ENCODE measurements at regions not wholly inside any gene's neighbourhood (a gene's known extent, or its start where the extent isn't known, plus 50 kb on each side); places are given as distances from the start of the nearest gene placed in this dataset.

DNA sequence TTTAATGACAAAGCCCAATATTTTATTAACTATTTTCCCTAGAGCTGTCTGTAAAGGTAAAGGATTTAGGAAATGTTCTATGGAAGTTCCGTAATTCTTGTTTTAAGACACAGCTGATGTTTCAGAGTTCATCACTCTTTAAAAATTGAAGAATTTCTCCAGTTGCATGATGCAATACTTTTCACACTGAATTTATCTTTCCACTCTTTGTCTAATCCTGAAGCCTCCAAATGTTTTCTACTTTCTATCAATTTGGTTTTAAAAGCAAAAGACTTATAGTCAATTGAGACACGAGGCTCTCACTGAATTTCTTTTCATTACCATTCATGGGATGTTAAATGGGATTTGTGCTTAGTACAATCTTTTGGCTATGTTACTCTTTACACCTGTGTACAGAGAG, 223.2 kb downstream of the TDRD15 start:
- DNase-seq (ENCODE audit: insufficient read length, low spot score) (no peak), FAIRE-seq (no peak)

DNA sequence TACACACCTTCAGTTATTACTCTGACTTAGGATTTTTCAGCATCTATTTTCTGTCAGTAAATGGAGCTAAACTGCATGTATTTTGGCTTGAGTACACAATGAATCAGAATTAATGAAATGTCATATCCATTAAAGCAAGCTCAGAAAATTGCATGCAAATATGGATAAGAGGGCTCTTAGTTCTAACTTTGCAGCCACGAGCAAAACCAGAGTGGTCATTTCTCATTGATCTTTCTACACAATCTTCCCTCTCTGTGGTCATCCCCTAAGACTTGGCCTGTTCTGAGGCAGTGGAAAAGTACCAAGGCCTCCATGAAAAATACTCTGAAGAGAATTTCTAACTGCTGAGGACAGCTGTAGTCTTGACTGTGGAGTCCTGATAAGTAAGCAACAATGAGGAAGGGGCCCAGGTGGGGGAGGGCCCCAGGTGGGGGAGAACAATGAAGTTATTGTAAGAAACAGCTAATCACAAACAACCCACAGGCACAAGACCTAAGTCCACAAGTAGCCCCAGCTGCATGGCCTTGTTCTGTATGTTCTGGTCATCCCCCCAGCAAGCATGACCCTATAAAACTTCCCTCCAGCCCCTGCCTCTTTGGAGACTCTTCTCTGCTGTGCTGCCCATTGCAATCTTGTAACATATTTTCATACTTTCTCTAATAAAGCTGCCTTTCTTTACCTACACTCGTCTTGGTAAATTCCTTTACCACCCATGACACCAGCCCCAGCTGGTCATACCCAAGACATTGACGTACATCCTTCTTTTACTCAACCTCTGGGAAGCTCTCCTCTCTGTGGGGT, 230.3 kb downstream of the TDRD15 start:
- FAIRE-seq, result no peak
- DNase-seq (ENCODE audit: insufficient read length, low spot score), result no peak
- no peak for TF ChIP-seq SPI1 (IDR thresholded peaks at IDR 0.05; ENCODE audit: low read depth, low read length)
- TF ChIP-seq PAX5 (IDR thresholded peaks at IDR 0.05; ENCODE audit: insufficient read depth, low read length, severe bottlenecking), result no peak

More for the DNA sequence above, 223.2 kb downstream of the TDRD15 start:
- TF ChIP-seq POLR2A (IDR thresholded peaks at IDR 0.05; ENCODE audit: low read depth, low read length) (no peak), SPI1 (IDR thresholded peaks at IDR 0.05; ENCODE audit: low read depth, low read length) (no peak), PAX5 (IDR thresholded peaks at IDR 0.05; ENCODE audit: insufficient read depth, low read length, severe bottlenecking) (no peak), POLR2AphosphoS5 (IDR thresholded peaks at IDR 0.05; ENCODE audit: low read depth, low read length) (no peak), TAF1 (IDR thresholded peaks at IDR 0.05; ENCODE audit: low read depth, low read length) (no peak), POU2F2 (IDR thresholded peaks at IDR 0.05; ENCODE audit: low read depth, low read length) (no peak)

DNA sequence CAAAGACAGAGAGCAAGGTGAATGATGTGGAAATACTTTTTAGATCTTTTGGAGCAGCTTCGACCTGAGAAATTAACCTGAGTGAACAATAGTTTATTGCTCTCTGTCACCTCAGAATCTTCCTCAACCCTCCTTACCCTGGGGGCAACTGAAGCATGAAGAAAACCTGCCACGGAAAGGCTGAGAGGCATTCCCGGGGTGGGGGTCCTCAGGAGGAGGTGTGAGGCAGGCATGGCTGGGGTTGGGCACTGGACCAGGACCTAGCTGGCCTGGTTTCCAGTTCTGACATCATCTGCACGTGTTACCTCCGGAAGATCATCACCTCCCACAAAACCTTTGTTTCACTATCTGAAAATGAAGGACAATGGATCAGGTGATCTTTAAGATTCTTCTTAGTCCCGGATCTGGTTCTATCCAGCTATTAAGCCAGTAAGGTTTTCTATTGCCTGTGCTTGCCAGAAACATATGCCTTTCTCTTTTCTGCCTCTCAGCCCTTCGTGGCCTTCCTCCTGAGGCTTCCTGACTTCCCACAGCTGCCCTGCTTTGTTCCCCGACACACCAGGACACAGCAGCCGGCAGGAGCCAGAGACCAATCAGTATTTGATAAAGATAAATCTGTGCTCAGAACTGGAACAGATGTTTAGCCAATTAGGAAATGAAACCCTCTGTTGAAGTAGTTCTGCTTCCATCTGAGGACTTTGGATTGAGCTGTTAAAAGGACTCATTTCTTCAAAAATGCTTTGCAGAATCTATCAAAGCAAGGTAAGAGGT, 232.5 kb downstream of the TDRD15 start:
- no peak for FAIRE-seq
- DNase-seq (ENCODE audit: insufficient read length, low spot score), result no peak

DNA sequence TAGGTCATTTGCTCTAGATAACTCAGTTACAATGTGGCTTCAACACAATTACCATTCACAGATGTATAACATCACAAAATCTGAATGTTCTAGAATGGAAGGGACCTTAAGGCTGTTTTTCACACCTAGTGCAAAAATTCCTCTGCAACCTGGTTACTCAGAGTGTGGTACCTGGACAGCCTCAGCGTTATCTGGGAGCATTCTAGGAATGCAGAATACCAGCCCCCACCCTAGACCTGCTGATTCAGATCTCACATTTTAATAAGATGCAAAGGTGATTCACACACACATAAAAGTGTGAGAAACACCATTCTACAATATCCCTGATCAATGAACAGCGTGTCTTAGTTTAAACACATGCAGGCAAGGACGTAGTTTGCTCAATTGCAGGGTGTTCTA, 233.1 kb downstream of the TDRD15 start:
- no peak for TF ChIP-seq PAX5 (IDR thresholded peaks at IDR 0.05; ENCODE audit: insufficient read depth, low read length, severe bottlenecking)
- TF ChIP-seq TAF1 (IDR thresholded peaks at IDR 0.05; ENCODE audit: low read depth, low read length), result no peak
- TF ChIP-seq SPI1 (IDR thresholded peaks at IDR 0.05; ENCODE audit: low read depth, low read length), result no peak
- TF ChIP-seq POLR2AphosphoS5 (IDR thresholded peaks at IDR 0.05; ENCODE audit: low read depth, low read length), result no peak
- no peak for TF ChIP-seq POLR2A (IDR thresholded peaks at IDR 0.05; ENCODE audit: low read depth, low read length)
- no peak for TF ChIP-seq POU2F2 (IDR thresholded peaks at IDR 0.05; ENCODE audit: low read depth, low read length)
- FAIRE-seq (no peak), DNase-seq (ENCODE audit: insufficient read length, low spot score) (no peak)

More for the DNA sequence above, 232.5 kb downstream of the TDRD15 start:
- TF ChIP-seq POLR2A (IDR thresholded peaks at IDR 0.05; ENCODE audit: low read depth, low read length), result no peak
- no peak for TF ChIP-seq TAF1 (IDR thresholded peaks at IDR 0.05; ENCODE audit: low read depth, low read length)
- TF ChIP-seq POLR2AphosphoS5 (IDR thresholded peaks at IDR 0.05; ENCODE audit: low read depth, low read length), result no peak
- no peak for TF ChIP-seq SPI1 (IDR thresholded peaks at IDR 0.05; ENCODE audit: low read depth, low read length)
- no peak for TF ChIP-seq POU2F2 (IDR thresholded peaks at IDR 0.05; ENCODE audit: low read depth, low read length)
- TF ChIP-seq PAX5 (IDR thresholded peaks at IDR 0.05; ENCODE audit: insufficient read depth, low read length, severe bottlenecking), result no peak

DNA sequence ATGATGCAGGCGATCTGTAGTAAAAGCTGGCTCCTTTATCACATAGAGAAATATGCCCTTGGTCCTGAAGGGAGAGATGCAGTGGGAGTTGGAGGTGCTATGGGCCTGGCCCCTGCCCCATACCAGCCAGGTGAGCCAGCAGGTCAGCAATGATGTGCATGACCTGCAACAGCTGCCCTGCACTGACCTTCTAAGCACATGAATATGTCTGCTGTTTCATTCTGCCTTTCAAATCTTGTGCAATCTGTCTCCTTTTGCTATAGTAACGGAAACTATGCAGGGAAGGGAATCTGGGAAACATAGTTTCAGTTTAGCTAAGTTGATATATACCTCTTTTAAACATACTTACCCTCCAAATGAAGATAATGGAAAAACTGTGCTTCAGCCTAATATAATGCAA, 235.2 kb downstream of the TDRD15 start:
- DNase-seq (ENCODE audit: insufficient read length, low spot score) (no peak), FAIRE-seq (no peak)
- TF ChIP-seq PAX5 (IDR thresholded peaks at IDR 0.05; ENCODE audit: insufficient read depth, low read length, severe bottlenecking) (no peak), POLR2AphosphoS5 (IDR thresholded peaks at IDR 0.05; ENCODE audit: low read depth, low read length) (no peak), POU2F2 (IDR thresholded peaks at IDR 0.05; ENCODE audit: low read depth, low read length) (no peak), POLR2A (IDR thresholded peaks at IDR 0.05; ENCODE audit: low read depth, low read length) (no peak), SPI1 (IDR thresholded peaks at IDR 0.05; ENCODE audit: low read depth, low read length) (no peak), TAF1 (IDR thresholded peaks at IDR 0.05; ENCODE audit: low read depth, low read length) (no peak)

DNA sequence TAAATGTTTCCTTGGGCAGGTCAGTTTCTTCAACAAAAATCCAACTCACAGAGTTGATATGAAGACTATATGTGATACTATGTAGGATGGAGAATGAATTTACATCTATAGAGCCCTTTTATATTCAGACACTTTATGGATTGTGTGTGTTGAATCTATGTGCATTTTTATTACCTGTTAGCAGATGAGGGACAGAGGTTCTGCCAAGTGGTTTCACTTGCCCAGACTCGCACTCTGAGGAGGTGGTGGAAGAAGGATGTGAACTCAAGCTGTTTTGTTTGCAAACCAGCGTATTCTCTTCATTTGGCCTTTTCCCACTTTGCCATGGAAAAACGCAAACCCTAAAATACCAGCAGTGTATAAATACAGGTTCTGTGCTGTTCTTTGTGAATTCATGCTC, 237.6 kb downstream of the TDRD15 start:
- FAIRE-seq (no peak), DNase-seq (ENCODE audit: insufficient read length, low spot score) (no peak)
- no peak for TF ChIP-seq POLR2A (IDR thresholded peaks at IDR 0.05; ENCODE audit: low read depth, low read length)
- TF ChIP-seq POLR2AphosphoS5 (IDR thresholded peaks at IDR 0.05; ENCODE audit: low read depth, low read length), result no peak

DNA sequence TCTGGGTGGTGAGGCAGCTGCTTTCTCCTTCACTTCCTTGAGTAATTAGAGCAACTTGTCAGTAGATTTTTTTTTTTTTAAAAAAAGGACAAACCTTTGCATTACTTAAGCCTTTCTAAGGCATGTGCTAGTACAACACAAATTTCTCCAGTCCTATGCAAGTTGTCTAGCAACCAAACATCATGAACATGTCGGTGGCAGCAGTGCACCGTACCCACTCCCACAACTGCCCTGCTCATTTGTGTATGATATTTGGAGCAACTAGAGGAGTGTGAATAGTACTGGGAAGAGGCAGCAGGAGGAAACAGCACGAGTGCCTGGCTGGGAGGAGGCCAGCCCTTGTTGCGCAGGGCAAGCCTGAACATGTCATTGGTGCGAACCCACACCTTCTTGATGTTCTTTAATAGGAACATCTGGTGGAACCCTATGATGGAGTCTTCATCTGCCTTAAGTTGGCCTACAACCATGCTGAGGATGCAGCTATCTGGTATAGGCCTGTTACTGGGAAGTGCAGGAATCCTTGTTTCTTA, 238.3 kb downstream of the TDRD15 start:
- TF ChIP-seq POLR2AphosphoS5 (IDR thresholded peaks at IDR 0.05; ENCODE audit: low read depth, low read length) (no peak), POU2F2 (IDR thresholded peaks at IDR 0.05; ENCODE audit: low read depth, low read length) (no peak), SPI1 (IDR thresholded peaks at IDR 0.05; ENCODE audit: low read depth, low read length) (no peak), PAX5 (IDR thresholded peaks at IDR 0.05; ENCODE audit: insufficient read depth, low read length, severe bottlenecking) (no peak), POLR2A (IDR thresholded peaks at IDR 0.05; ENCODE audit: low read depth, low read length) (no peak), TAF1 (IDR thresholded peaks at IDR 0.05; ENCODE audit: low read depth, low read length) (no peak)
- DNase-seq (ENCODE audit: insufficient read length, low spot score) (no peak), FAIRE-seq (no peak)

DNA sequence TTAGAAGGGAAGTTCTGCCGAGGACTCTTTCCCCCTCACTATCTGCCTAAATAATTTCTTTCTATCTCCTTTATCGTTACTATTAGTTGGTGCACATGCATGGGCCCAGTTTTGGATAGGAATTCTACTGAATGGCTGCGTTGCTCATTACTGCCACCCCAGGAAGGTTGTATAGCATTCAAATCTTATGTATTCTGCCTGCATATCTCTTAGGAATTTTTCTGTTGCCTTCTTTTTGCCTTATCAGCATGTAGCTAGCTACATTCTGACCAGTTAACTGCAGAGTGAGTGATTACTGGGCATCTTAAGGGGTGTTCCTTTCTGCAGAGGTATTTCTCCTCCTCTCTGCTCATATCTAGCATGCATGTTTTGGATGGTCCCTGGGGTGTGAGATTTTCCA, 239.6 kb downstream of the TDRD15 start:
- no peak for DNase-seq (ENCODE audit: insufficient read length, low spot score)
- TF ChIP-seq POU2F2 (IDR thresholded peaks at IDR 0.05; ENCODE audit: low read depth, low read length) (no peak), POLR2AphosphoS5 (IDR thresholded peaks at IDR 0.05; ENCODE audit: low read depth, low read length) (no peak), POLR2A (IDR thresholded peaks at IDR 0.05; ENCODE audit: low read depth, low read length) (no peak), PAX5 (IDR thresholded peaks at IDR 0.05; ENCODE audit: insufficient read depth, low read length, severe bottlenecking) (no peak), SPI1 (IDR thresholded peaks at IDR 0.05; ENCODE audit: low read depth, low read length) (no peak), TAF1 (IDR thresholded peaks at IDR 0.05; ENCODE audit: low read depth, low read length) (no peak)
- no peak for FAIRE-seq

DNA sequence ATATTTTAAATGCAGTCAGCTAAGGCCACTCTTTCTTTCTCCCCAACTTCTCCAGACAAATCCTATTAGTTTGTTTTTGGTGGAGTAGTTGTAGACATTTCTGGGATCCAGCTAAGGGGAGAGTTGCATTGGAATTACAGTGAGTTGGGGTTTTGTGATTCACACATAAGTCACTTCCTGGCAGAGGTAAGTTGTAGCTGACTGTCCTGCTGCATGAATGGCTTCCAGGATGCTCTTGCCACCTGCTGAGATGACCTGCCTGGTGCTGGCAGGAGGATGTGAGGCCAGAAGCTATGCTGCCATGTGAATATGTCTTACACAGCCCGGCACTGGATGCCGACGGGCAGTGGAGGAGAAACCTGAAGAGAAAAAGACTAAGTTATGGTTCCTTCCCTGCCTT, 243.7 kb downstream of the TDRD15 start:
- TF ChIP-seq POU2F2 (IDR thresholded peaks at IDR 0.05; ENCODE audit: low read depth, low read length) (no peak), PAX5 (IDR thresholded peaks at IDR 0.05; ENCODE audit: insufficient read depth, low read length, severe bottlenecking) (no peak), POLR2AphosphoS5 (IDR thresholded peaks at IDR 0.05; ENCODE audit: low read depth, low read length) (no peak), SPI1 (IDR thresholded peaks at IDR 0.05; ENCODE audit: low read depth, low read length) (no peak), POLR2A (IDR thresholded peaks at IDR 0.05; ENCODE audit: low read depth, low read length) (no peak), TAF1 (IDR thresholded peaks at IDR 0.05; ENCODE audit: low read depth, low read length) (no peak)
- DNase-seq (ENCODE audit: insufficient read length, low spot score) (no peak), FAIRE-seq (no peak)
